Activated CD8-positive, alpha-beta memory T cell treated with anti-CD3 and anti-CD28 coated beads for 48 hours (primary cell): ENCODE measurements at regions not wholly inside any gene's neighbourhood (a gene's known extent, or its start where the extent isn't known, plus 50 kb on each side); places are given as distances from the start of the nearest gene placed in this dataset.

Experiments
- DNase-seq, 3 experiments: peaks; one replicate each; pipeline ENCODE4 v3.0.0-alpha.2; 2020; ENCODE audit warnings: low read depth in 2 of 3, low spot score in 2 of 3

DNA sequence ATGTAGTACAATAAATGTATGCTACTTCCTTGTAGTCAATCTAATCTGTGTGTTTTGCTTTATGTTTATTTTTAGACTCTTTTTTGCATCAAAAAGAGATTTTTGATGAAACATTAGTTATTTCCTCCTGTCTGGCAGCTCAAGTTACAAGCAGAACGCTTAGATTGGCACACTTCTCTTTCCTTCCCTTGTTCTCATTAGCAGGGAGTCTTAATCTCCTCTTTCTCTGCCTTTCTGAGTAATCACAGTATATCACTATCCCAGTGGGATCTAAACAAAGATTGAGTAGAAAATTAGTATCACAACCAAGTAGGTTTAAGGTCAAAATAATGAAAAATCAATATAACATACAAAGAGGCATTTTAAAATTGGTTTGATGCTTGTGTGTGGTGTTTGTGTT is 1192.6 kb downstream of the C4orf33 start:
- DNase-seq, result no peak

DNA sequence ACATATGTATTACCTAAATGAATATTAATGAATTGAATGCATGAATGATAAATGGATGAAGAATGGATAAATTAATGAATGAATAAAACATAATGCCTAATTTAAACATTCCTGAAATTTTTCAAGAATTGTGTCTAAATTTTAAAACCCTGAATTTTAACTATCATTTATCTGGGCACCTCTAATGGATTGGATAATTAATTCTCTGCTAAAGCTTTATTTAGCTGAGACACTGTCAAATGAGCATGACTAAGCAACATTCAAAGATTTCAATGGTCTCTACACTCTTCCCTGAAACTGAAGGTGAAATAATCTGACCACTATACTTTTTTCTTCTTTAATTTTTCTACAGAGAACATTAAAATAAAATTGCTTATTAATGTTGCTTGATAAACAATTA is 1197.7 kb downstream of the C4orf33 start:
- no peak for DNase-seq

DNA sequence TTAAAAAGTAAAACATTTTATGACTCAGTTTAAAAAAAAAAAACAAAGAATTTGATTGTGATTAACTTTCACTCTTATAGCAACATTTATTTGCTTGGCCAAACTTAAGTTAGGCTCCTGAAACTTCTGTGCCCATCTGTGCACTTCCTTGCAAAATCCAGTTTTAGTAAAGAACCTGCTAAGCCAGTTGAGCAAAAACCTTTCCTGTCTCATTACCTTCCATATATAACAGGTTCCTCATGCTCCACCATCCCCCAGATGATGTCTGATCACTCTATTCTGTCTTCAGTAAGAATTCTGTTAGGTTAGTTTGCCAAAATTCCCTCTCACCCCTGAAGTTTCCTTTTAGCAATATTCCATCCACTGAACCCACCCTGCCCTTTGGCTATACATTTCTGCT is 1200.5 kb downstream of the C4orf33 start:
- no peak for DNase-seq

- no peak for DNase-seq
Measured at GRCh38 chr4:130306566-130306965, 1210.6 kb downstream of the C4orf33 start.

GRCh38 chr4:130309221-130309620 is 1213.3 kb downstream of the C4orf33 start:
- no peak for DNase-seq

GRCh38 chr4:130322439-130322838 is 1226.5 kb downstream of the C4orf33 start:
- DNase-seq, result no peak

- no peak for DNase-seq
Measured at GRCh38 chr4:130329036-130329435, 1233.1 kb downstream of the C4orf33 start.

DNA sequence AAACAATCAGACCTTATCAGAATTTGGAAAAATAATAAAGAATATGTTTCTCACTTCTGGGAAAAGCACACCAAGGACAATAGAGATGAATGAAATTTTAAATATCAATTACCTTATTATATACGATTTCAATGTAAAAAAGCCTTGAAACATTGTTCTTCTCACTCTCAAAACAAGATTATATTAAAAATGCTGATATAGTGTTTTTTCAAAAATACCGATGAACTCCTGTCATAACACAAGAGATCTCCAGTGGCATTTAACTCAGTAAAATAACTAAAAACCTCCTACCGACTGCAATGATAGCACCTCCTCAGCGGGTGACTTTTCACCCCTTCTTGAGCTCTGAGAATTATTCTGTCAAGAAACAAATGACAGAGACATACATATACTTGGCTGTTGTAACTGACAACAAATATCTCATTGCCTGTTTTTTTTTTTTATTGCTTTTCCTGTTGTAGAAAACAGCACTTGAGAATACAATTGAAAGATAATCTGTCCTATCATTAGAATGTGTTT is 1237.3 kb downstream of the C4orf33 start:
- DNase-seq, result no peak

GRCh38 chr4:130335417-130336194 is 1239.7 kb downstream of the C4orf33 start:
- DNase-seq, result no peak

- DNase-seq, result no peak
Measured at GRCh38 chr4:130336585-130337217, 1240.7 kb downstream of the C4orf33 start.

GRCh38 chr4:130338851-130339250 is 1242.9 kb downstream of the C4orf33 start:
- no peak for DNase-seq

- no peak for DNase-seq
Measured at GRCh38 chr4:130349745-130350144, 1253.8 kb downstream of the C4orf33 start.

DNA sequence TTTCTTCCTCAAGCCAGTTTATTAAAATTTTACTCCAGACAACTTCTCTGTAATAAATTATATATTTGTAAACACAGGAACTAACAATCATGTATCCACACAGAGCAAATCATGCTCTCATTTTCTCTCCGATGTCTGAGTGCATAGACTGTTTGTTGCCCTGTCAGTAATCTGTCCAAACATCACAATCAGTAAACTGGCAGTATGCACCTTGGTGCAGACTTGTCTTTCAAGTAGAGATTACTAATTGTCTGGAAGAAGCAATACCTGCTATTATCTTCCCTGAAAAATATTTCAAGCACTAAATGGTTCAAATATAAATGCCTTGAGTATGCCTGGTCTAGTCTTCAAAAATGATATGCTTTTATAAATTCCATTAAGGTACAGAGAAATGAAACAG is 1260.9 kb downstream of the C4orf33 start:
- DNase-seq, result no peak

- no peak for DNase-seq
Measured at GRCh38 chr4:130359542-130359941, 1263.6 kb downstream of the C4orf33 start.

DNA sequence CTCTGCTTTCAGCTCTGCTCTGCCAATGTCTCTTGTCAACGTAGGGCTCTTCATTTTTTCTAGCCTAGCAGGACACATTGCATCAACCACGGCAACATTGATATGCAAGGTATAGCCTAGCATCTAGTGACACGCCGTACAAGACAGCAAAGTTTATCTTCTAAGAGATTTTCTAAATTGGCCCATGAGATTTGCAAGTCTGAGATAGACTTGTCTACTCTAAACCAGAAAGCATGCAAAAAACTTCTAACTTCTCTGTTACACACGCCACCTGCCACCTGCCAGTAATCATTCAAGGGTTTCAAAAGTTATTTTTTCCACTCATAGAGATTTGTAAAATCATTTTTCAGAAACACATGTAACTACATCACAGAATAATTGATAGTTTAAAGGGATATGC is 1265.7 kb downstream of the C4orf33 start:
- no peak for DNase-seq

GRCh38 chr4:130368668-130369067 is 1272.7 kb downstream of the C4orf33 start:
- no peak for DNase-seq

DNA sequence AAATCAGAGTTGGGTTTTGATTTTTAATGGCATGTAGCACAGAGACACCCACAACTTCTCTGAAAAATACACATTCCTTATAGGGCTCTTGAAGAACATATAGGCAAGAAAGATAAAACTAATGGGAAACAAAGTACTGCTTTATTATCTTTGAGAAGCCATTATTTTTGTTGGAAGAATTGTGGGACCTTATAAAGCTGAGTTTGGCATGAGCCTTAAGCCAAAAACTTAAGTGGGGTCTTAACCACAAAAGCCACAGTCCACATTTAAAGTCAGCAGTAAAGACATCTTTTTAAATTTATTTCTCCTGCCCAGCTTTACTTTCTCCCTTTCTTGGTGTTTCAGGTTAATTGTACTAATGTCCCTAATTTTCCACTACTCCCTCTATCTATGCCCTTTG is 1297.3 kb downstream of the C4orf33 start:
- no peak for DNase-seq

GRCh38 chr4:130393642-130394041 is 1297.7 kb downstream of the C4orf33 start:
- no peak for DNase-seq

DNA sequence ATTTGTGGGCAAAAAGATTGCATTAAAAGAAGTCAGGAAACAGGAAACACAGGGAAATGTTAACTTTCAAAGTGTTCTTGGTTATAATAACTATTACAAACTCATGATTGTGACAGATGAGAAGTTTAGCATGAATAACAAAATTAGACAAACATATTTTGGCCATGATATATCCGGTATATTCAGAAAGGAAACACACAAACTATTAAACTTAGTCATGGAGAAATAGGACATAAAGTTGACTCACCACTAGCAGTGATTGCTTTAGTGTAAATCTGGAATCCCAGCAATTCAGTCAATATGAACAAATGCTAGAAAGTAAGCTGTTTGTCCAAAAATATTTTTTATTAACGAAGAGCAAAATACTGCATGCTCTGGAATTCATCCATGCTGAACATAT is 1299.9 kb downstream of the C4orf33 start:
- no peak for DNase-seq

GRCh38 chr4:130403221-130403620 is 1307.3 kb downstream of the C4orf33 start:
- no peak for DNase-seq

DNA sequence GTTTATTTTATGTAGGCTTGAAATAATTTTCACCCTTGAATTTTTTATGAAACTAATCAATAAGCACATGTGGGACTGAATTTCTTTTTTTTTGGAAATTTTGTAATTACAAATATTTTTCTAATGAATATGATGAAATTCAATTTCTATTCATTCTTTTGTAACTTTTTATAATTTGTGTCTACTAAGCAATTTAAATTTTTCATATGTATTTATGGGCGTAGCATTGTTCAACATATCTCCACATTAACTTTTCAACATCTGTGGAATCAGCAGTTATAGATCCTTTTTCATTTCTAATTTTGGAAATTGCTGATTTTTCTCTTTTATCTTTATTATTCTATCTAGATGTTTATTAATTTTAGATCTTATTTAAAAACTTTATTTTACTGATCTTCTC is 1320.3 kb downstream of the C4orf33 start:
- no peak for DNase-seq

- DNase-seq, result no peak
Measured at GRCh38 chr4:130419211-130419975, 1323.4 kb downstream of the C4orf33 start.
